ENCODE measurements at regions not wholly inside any gene's neighbourhood (a gene's known extent, or its start where the extent isn't known, plus 50 kb on each side); places are given as distances from the start of the nearest gene placed in this dataset.

- DNase-seq: no peak
These were observed 445.6 kb upstream of the RBMS3 start for GRCh38 chr3:28835249-28835648.

GRCh38 chr3:28835751-28836150, 445.1 kb upstream of the RBMS3 start:
- no peak for DNase-seq

- no peak for DNase-seq
These were observed 444.7 kb upstream of the RBMS3 start for GRCh38 chr3:28836199-28836598.

GRCh38 chr3:28840976-28841376, 439.9 kb upstream of the RBMS3 start:
- no peak for DNase-seq

- DNase-seq: no peak
These were observed 439.4 kb upstream of the RBMS3 start for GRCh38 chr3:28841441-28841840.

- DNase-seq: no peak
These were observed 436.4 kb upstream of the RBMS3 start for GRCh38 chr3:28844298-28845005.

GRCh38 chr3:28845006-28845324, 435.9 kb upstream of the RBMS3 start:
- no peak for DNase-seq

- DNase-seq: no peak
These were observed 433.8 kb upstream of the RBMS3 start for GRCh38 chr3:28846971-28847478.

GRCh38 chr3:28847736-28848135, 433.1 kb upstream of the RBMS3 start:
- no peak for DNase-seq

GRCh38 chr3:28850186-28850585, 430.7 kb upstream of the RBMS3 start:
- no peak for DNase-seq

- no peak for DNase-seq
These were observed 427.0 kb upstream of the RBMS3 start for GRCh38 chr3:28853830-28854229.

GRCh38 chr3:28856796-28857195, 424.1 kb upstream of the RBMS3 start:
- no peak for DNase-seq

GRCh38 chr3:28859897-28860296, 421.0 kb upstream of the RBMS3 start:
- no peak for DNase-seq

- DNase-seq: no peak
These were observed 420.6 kb upstream of the RBMS3 start for GRCh38 chr3:28860307-28860706.

- no peak for DNase-seq
These were observed 417.7 kb upstream of the RBMS3 start for GRCh38 chr3:28863186-28863585.

- no peak for DNase-seq
These were observed 413.0 kb upstream of the RBMS3 start for GRCh38 chr3:28867836-28868235.

- DNase-seq: no peak
These were observed 412.0 kb upstream of the RBMS3 start for GRCh38 chr3:28868897-28869296.

GRCh38 chr3:28877912-28878311, 403.0 kb upstream of the RBMS3 start:
- no peak for DNase-seq

GRCh38 chr3:28890373-28890772, 390.5 kb upstream of the RBMS3 start:
- DNase-seq: no peak

GRCh38 chr3:28891485-28891884, 389.4 kb upstream of the RBMS3 start:
- DNase-seq: no peak

GRCh38 chr3:28900301-28900700, 380.6 kb upstream of the RBMS3 start:
- no peak for DNase-seq

GRCh38 chr3:28901018-28901417, 379.9 kb upstream of the RBMS3 start:
- no peak for DNase-seq

- no peak for DNase-seq
These were observed 377.7 kb upstream of the RBMS3 start for GRCh38 chr3:28903171-28903601.

- no peak for DNase-seq
These were observed 375.1 kb upstream of the RBMS3 start for GRCh38 chr3:28905798-28906197.

- no peak for DNase-seq
These were observed 374.1 kb upstream of the RBMS3 start for GRCh38 chr3:28906561-28907310.
